Dedifferentiated amniotic fluid mesenchymal stem cell (primary cell): ENCODE measurements at regions not wholly inside any gene's neighbourhood (a gene's known extent, or its start where the extent isn't known, plus 50 kb on each side); places are given as distances from the start of the nearest gene placed in this dataset.

Source experiments
- DNase-seq: peaks from one replicate; pipeline ENCODE4 v3.0.0-alpha.2; 2016; ENCODE audit errors: extremely low spot score

GRCh38 chr16:76182041-76182635 is 95.1 kb upstream of the CNTNAP4 start:
- DNase-seq: no peak

GRCh38 chr16:76183647-76184046 is 93.6 kb upstream of the CNTNAP4 start:
- DNase-seq: no peak

GRCh38 chr16:76190057-76190456 is 87.1 kb upstream of the CNTNAP4 start:
- DNase-seq: no peak

GRCh38 chr16:76190480-76190879 is 86.7 kb upstream of the CNTNAP4 start:
- DNase-seq: no peak

- no peak for DNase-seq
These were observed 83.1 kb upstream of the CNTNAP4 start for GRCh38 chr16:76193906-76194615.

- no peak for DNase-seq
These were observed 82.6 kb upstream of the CNTNAP4 start for GRCh38 chr16:76194616-76195015.

- DNase-seq: no peak
These were observed 82.1 kb upstream of the CNTNAP4 start for GRCh38 chr16:76195056-76195455.

GRCh38 chr16:76195648-76196047 is 81.6 kb upstream of the CNTNAP4 start:
- no peak for DNase-seq

- DNase-seq: no peak
These were observed 79.3 kb upstream of the CNTNAP4 start for GRCh38 chr16:76197900-76198299.

- no peak for DNase-seq
These were observed 77.5 kb upstream of the CNTNAP4 start for GRCh38 chr16:76199681-76200220.

GRCh38 chr16:76201385-76201784 is 75.8 kb upstream of the CNTNAP4 start:
- DNase-seq: no peak

GRCh38 chr16:76204249-76204648 is 73.0 kb upstream of the CNTNAP4 start:
- DNase-seq: no peak

- DNase-seq: no peak
These were observed 69.9 kb upstream of the CNTNAP4 start for GRCh38 chr16:76207270-76207669.

GRCh38 chr16:76210157-76210556 is 67.0 kb upstream of the CNTNAP4 start:
- DNase-seq: no peak

GRCh38 chr16:76213860-76214259 is 63.3 kb upstream of the CNTNAP4 start:
- DNase-seq: no peak

- no peak for DNase-seq
These were observed 62.3 kb upstream of the CNTNAP4 start for GRCh38 chr16:76214856-76215255.

GRCh38 chr16:76222087-76222486 is 55.1 kb upstream of the CNTNAP4 start:
- no peak for DNase-seq

GRCh38 chr16:76222853-76223252 is 54.3 kb upstream of the CNTNAP4 start:
- DNase-seq: no peak

- DNase-seq: no peak
These were observed 51.2 kb upstream of the CNTNAP4 start for GRCh38 chr16:76226011-76226410.

GRCh38 chr16:76226481-76226880 is 50.7 kb upstream of the CNTNAP4 start:
- no peak for DNase-seq
